GM23248 (cell line): ENCODE measurements at regions not wholly inside any gene's neighbourhood (a gene's known extent, or its start where the extent isn't known, plus 50 kb on each side); places are given as distances from the start of the nearest gene placed in this dataset.

Experiments
- EZH2 ChIP-seq: fragments of 200-600 bp; sonication (generic); IDR thresholded peaks from 2 replicates; pipeline ENCODE4 v1.6.1; 2018; ENCODE audit warnings: antibody characterized with exemption, mild to moderate bottlenecking; ENCODE audit not compliant: insufficient read depth, poor library complexity, severe bottlenecking
- EZH2phosphoT487 ChIP-seq: fragments of 200-600 bp; sonication (generic); IDR thresholded peaks from 2 replicates; pipeline ENCODE4 v1.6.1; 2018; ENCODE audit warnings: antibody characterized with exemption, moderate library complexity, mild to moderate bottlenecking, low read depth; ENCODE audit not compliant: insufficient read depth

- TF ChIP-seq EZH2 (no peak), EZH2phosphoT487 (no peak)
Observed at GRCh38 chr7:96377399-96377798, 55.5 kb upstream of the SLC25A13 start.
